A673 (cell line): ENCODE measurements at regions not wholly inside any gene's neighbourhood (a gene's known extent, or its start where the extent isn't known, plus 50 kb on each side); places are given as distances from the start of the nearest gene placed in this dataset.

Experiments
- BruUV-seq: library from RNA; stranded (reverse); fragments of 400-500 nt; replicated peaks from 2 replicates; lab custom pipeline; 2021; lab: Mats Ljungman, UMichigan
- CTCF ChIA-PET: fragments of 300-600 bp; sonication (Branson Sonifier 250); formaldehyde crosslinking; loops from one replicate; lab custom pipeline; 2022; ENCODE audit warnings: antibody characterized with exemption; lab: Charles Lee
- POLR2A ChIA-PET: fragments of 300-600 bp; sonication (Branson Sonifier 250); formaldehyde crosslinking; loops from one replicate; lab custom pipeline; 2022; ENCODE audit warnings: antibody characterized with exemption; ENCODE audit not compliant: low non-redundant PET; lab: Charles Lee
- DNase-seq: peaks from one replicate; pipeline ENCODE4 v3.0.0-alpha.2; 2015; ENCODE audit warnings: low spot score
- H3K27ac ChIP-seq: fragments of 200-600 bp; sonication (generic); 2 replicates; pipeline ENCODE4 v1.5.1; 2016; ENCODE audit warnings: mixed run types, low read depth, mild to moderate bottlenecking, mixed read lengths, antibody characterized with exemption, low read length; ENCODE audit not compliant: poor library complexity, severe bottlenecking
- H3K27me3 ChIP-seq: fragments of 200-600 bp; sonication (generic); replicated peaks from 2 replicates; pipeline ENCODE4 v1.6.1; 2017; ENCODE audit warnings: mixed run types, low read depth, mild to moderate bottlenecking, mixed read lengths, antibody characterized with exemption, low read length; ENCODE audit not compliant: insufficient read depth, poor library complexity
- H3K36me3 ChIP-seq: fragments of 200-600 bp; sonication (generic); 2 replicates; pipeline ENCODE4 v1.6.1; 2016; ENCODE audit warnings: mixed run types, mild to moderate bottlenecking, mixed read lengths, antibody characterized with exemption, low read length; ENCODE audit not compliant: insufficient read depth, poor library complexity, severe bottlenecking
- H3K4me1 ChIP-seq: fragments of 200-600 bp; sonication (generic); 2 replicates; pipeline ENCODE4 v1.6.1; 2017; ENCODE audit warnings: mixed run types, mild to moderate bottlenecking, mixed read lengths, antibody characterized with exemption, low read length; ENCODE audit not compliant: insufficient read depth, poor library complexity, severe bottlenecking
- H3K4me3 ChIP-seq: fragments of 200-600 bp; sonication (generic); 2 replicates; pipeline ENCODE4 v1.5.1; 2016; ENCODE audit warnings: low read depth, mixed run types, mild to moderate bottlenecking, mixed read lengths, low read length; ENCODE audit not compliant: poor library complexity, severe bottlenecking
- H3K9me3 ChIP-seq: fragments of 200-600 bp; sonication (generic); 2 replicates; pipeline ENCODE4 v1.6.1; 2016; ENCODE audit warnings: mixed run types, low read depth, mild to moderate bottlenecking, mixed read lengths, antibody characterized with exemption, low read length; ENCODE audit not compliant: poor library complexity, severe bottlenecking
- CTCF ChIP-seq: fragments of 300-800, 200-600 bp; sonication (generic); conservative IDR thresholded peaks from 2 replicates; pipeline ENCODE4 v1.5.1; 2017; ENCODE audit warnings: low read depth, mild to moderate bottlenecking, antibody characterized with exemption, low read length, moderate library complexity, mixed read lengths
- EZH2 ChIP-seq: fragments of 200-600 bp; sonication (generic); IDR thresholded peaks from 2 replicates; pipeline ENCODE4 v1.6.1; 2017; ENCODE audit warnings: borderline replicate concordance, low read depth, mild to moderate bottlenecking, mixed read lengths, antibody characterized with exemption, low read length; ENCODE audit not compliant: poor library complexity, severe bottlenecking
- intact Hi-C: fragments of 100-400 bp; cut with micrococcal nuclease; formaldehyde crosslinking; loops from one replicate; pipeline ENCODE4 v1.10.0; 2022; ENCODE audit not compliant: unreplicated experiment

- H3K27me3 ChIP-seq: no peaks in the 10 kb centered on the region
- DNase-seq: peak; percentile 55
- no peak overlapping the region for H3K4me3 ChIP-seq
- H3K9me3 ChIP-seq: no peaks in the 10 kb centered on the region
- ChIA-PET POLR2A (no interaction called here), CTCF (no interaction called here)
- no TSS peak for BruUV-seq
- H3K4me1 ChIP-seq: peaks cover 47% of the 10 kb centered on the region
- intact Hi-C loops: no loop called here
- no peaks in the 10 kb centered on the region for H3K36me3 ChIP-seq
- no peak for TF ChIP-seq CTCF
- H3K27ac ChIP-seq: peak overlapping the region; percentile 6
Measured at GRCh38 chr5:81848362-81848880, 97.5 kb upstream of the SSBP2 start.

- POLR2A ChIA-PET: no interaction called here
- CTCF ChIA-PET: no interaction called here
- TF ChIP-seq EZH2 (no peak), CTCF (no peak)
- intact Hi-C loops: no loop called here
- H3K27ac ChIP-seq: no peak overlapping the region
- H3K27me3 ChIP-seq: no peaks in the 10 kb centered on the region
- DNase-seq: no peak
- H3K4me3 ChIP-seq: no peak overlapping the region
- no peaks in the 10 kb centered on the region for H3K36me3 ChIP-seq
- no TSS peak for BruUV-seq
- no peaks in the 10 kb centered on the region for H3K9me3 ChIP-seq
- H3K4me1 ChIP-seq: peaks cover 41% of the 10 kb centered on the region
Measured at GRCh38 chr5:81846301-81846700, 95.4 kb upstream of the SSBP2 start.

- Histone ChIP-seq H3K9me3 (no peaks in the 10 kb centered on the region), H3K4me1 (peaks cover 17% of the 10 kb centered on the region), H3K4me3 (no peak overlapping the region), H3K36me3 (no peaks in the 10 kb centered on the region), H3K27ac (no peak overlapping the region), H3K27me3 (no peaks in the 10 kb centered on the region)
- DNase-seq: no peak
- intact Hi-C loops: no loop called here
- CTCF ChIA-PET: no interaction called here
- no TSS peak for BruUV-seq
- TF ChIP-seq CTCF (no peak), EZH2 (no peak)
- POLR2A ChIA-PET: no interaction called here
Measured at GRCh38 chr5:81843845-81844244, 92.9 kb upstream of the SSBP2 start.
